GM18861 (cell line): ENCODE measurements at regions not wholly inside any gene's neighbourhood (a gene's known extent, or its start where the extent isn't known, plus 50 kb on each side); places are given as distances from the start of the nearest gene placed in this dataset.

Source experiments
- ATAC-seq: cut with Tn5 transposase; IDR thresholded peaks from one replicate; pipeline ENCODE4 v1.9.1; 2021; ENCODE audit not compliant: unreplicated experiment

GRCh38 chr6:47934023-47934422 is 152.2 kb downstream of the OPN5 start:
- no peak for ATAC-seq

GRCh38 chr6:47932575-47932974 is 150.7 kb downstream of the OPN5 start:
- ATAC-seq = no peak

- no peak for ATAC-seq
These were observed 142.2 kb downstream of the OPN5 start for GRCh38 chr6:47924001-47924400.

- no peak for ATAC-seq
These were observed 140.6 kb downstream of the OPN5 start for GRCh38 chr6:47922391-47922790.

GRCh38 chr6:47919875-47920274 is 138.0 kb downstream of the OPN5 start:
- ATAC-seq = no peak

- no peak for ATAC-seq
These were observed 136.0 kb downstream of the OPN5 start for GRCh38 chr6:47917811-47918210.

- ATAC-seq = no peak
These were observed 135.4 kb downstream of the OPN5 start for GRCh38 chr6:47917202-47917601.

GRCh38 chr6:47915017-47915416 is 133.2 kb downstream of the OPN5 start:
- no peak for ATAC-seq

- ATAC-seq = no peak
These were observed 126.4 kb downstream of the OPN5 start for GRCh38 chr6:47908271-47908670.

GRCh38 chr6:47905717-47906116 is 123.9 kb downstream of the OPN5 start:
- ATAC-seq = no peak

- no peak for ATAC-seq
These were observed 115.4 kb downstream of the OPN5 start for GRCh38 chr6:47897247-47897646.

- no peak for ATAC-seq
These were observed 108.6 kb downstream of the OPN5 start for GRCh38 chr6:47890326-47890875.

GRCh38 chr6:47879015-47879414 is 97.2 kb downstream of the OPN5 start:
- no peak for ATAC-seq
